Activated T-helper 1 cell treated with Interleukin-2 at 50 U/mL for 16 hours (primary cell): ENCODE measurements at regions not wholly inside any gene's neighbourhood (a gene's known extent, or its start where the extent isn't known, plus 50 kb on each side); places are given as distances from the start of the nearest gene placed in this dataset.

Experiments used
- DNase-seq: peaks from one replicate; pipeline ENCODE4 v3.0.0-alpha.2; 2020; ENCODE audit warnings: low read depth

- no peak for DNase-seq
Measured at GRCh38 chr12:124412646-124413015, 117.7 kb downstream of the RFLNA start.

DNA sequence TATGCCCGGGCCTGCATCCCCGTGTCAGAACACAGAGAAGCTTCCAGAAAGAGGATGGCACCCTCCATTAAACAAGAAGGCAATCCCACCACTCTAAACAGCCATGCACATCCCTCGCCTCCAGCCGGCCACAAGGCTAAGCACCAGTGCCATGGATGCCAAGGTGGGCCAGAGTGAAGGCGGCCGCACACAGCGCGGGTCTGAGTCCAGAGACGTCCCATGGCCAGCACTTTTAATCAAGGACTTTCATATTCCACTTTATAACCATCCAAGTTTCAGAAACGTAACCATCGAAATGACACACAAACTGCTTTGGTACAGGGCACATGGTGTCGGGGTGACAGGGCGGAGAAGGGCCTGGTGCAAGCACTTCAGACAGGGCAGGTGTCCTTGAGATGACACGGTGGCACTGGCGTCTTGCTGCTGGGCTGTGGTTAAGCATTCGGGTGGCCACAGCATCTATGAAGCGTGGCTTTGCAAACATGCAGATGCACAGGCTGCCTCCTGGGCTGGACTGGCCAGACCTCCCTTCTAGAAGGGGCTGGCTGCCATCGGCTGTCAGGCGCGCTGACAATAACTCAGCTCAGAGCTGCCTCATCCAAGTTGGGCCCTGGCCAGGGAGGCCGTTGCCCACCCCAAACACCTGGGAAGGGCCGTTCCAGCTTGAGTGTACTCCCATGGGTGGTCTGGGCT is 117.2 kb downstream of the RFLNA start:
- no peak for DNase-seq

DNA sequence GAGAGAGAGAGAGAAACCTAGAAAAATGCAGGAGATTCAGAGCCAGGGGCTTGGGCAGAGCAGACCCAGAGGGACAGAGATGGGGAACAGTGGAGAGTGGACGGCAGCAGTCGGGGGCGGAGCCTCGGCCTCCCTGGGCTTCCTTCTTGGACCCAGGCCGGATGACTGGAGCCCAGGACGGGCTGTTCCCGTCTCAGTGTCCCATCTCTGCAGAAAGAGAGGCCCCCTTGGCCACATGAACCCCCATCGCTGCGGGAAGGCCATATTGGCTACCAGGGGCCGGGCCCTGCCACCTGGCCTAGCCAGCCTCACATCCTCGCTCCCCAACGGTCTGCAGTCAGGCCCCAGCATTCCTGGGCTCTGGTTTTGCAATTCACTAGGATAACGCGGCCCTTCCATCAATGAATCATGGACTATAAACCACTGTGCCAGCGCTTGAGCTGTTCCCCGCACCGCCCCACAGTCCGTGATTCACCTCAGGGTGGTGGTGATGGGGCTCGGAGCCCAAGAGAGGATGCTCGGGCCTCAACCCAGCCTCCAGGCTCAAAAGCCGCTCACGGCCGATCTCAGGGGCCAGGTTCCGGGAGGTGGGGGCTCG is 116.5 kb downstream of the RFLNA start:
- DNase-seq: no peak

GRCh38 chr12:124410354-124411175 is 115.7 kb downstream of the RFLNA start:
- no peak for DNase-seq

GRCh38 chr12:124408822-124409517 is 114.1 kb downstream of the RFLNA start:
- no peak for DNase-seq

- DNase-seq: no peak
Measured at GRCh38 chr12:124407074-124407473, 112.2 kb downstream of the RFLNA start.

DNA sequence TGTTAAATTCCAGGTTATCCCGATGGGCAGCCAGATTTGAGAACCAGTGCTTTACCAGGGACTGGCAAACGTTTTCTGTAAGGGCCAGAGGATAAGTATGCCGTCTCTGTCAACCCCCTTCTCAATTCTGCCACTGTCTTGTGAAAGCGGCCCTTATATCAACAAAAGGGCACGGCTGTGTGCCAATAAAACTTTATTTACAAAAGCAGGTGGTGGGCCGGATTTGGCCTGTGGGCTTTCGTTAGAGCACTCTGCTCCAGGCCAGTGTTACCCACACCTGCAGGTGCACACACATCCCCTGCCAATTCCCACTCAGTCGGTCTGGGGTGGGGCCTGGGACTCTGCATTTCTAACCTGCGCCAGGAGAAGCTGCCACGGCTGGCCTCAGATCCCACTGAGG is 111.2 kb downstream of the RFLNA start:
- DNase-seq: no peak

DNA sequence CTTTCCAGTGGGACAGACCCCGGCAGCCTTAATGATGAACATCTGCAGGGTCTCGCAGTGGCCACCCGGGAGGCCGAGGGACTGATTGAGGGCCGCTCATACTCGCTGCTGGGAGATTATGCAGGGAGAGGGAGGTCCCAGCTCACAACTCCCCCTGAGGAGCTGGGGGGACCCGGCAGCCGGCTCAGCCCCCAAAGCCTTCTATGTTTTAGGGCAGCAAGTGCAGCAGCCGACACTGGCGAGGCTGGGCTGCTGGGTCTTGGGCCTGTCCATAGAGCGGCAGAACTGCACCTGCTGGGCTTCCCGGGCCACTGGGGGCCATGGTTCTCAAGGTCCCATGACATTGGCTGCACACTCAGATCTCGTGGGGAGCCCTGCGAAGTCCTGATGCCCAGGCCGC is 110.7 kb downstream of the RFLNA start:
- no peak for DNase-seq

- DNase-seq: no peak
Measured at GRCh38 chr12:124405151-124405550, 110.3 kb downstream of the RFLNA start.

GRCh38 chr12:124404162-124404784 is 109.4 kb downstream of the RFLNA start:
- no peak for DNase-seq

DNA sequence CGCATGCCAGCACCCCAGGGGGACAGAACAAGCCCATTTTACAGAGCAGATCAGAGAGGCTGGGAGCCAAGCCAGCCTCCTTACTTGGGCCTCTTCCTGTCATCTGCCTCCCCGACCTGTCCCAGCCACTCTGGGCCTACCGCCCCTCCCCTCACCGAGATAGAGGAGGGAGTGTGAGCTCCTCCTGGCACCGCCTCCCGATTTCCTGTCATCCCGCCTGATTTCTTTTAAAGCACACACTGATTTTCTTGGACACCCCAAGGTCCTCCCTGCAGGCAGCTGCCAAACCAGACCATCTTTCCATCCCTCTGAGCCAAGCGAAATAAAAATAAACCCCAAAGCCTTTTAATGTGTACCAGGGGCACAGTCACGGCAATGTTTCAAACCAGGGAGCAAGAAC is 108.4 kb downstream of the RFLNA start:
- DNase-seq: no peak

GRCh38 chr12:124402248-124403066 is 107.6 kb downstream of the RFLNA start:
- no peak for DNase-seq

DNA sequence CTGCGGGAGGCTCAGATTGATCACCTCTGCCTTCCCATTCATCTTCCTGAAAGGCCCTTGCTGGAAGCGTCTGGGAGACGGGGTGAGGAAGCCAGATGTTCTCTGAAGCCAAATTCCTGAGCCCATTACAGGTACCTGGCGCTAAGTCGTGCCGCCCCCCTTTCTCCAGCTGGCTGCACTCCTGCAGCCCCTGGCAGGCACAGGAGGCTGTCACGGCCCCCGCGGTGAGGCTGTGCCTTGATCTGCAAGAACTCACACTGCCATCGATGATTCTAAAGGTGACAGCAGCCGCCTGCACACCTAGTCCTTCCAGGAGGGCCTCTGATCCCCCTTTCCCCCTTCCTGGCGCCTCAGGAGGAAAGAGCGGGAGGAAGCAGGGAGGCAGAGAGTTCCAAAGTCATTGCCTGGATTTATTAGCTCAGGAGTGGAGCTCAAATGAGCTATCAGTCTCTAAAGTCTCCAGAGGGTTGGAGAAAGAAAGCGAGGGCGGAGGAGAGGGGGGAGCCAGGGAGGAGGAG is 106.9 kb downstream of the RFLNA start:
- no peak for DNase-seq

DNA sequence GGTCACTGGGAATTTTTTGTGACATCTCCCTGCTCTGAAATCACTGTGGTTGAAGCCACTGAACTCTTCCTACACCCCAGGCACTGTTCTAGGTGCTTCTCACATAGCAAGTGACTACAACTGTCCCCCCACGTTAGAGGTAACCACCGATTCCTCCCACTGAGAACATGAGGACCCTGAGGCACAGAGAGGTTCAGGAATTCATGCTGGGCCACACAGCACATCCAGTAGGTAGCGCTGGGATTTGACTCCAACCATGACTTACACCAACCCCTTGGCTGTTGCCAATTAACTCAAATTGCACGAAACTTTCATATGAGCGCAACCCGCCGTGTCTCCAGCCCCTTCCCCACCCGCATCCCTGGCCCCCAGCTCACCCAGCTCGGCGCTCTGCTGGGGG is 105.2 kb downstream of the RFLNA start:
- no peak for DNase-seq

DNA sequence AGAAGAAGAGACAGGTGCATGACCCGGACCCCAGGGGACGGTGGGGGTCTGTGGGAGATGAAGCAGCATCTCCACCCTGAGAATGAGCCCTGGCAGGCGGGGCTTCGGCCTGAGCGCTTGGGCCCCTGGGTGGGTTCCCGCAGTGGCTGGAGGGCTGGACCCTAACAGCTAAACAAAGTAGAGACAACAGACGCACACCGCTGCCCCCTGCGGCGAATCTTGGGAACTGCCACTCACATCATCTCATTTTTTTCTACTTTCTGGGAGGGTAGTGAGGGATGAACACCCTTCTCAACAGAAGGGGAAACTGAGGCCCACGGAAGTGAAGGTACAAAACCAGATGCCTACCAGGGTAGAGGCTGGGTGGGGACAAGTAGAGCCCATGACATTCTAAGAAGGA is 104.7 kb downstream of the RFLNA start:
- no peak for DNase-seq

GRCh38 chr12:124398578-124399227 is 103.8 kb downstream of the RFLNA start:
- no peak for DNase-seq

DNA sequence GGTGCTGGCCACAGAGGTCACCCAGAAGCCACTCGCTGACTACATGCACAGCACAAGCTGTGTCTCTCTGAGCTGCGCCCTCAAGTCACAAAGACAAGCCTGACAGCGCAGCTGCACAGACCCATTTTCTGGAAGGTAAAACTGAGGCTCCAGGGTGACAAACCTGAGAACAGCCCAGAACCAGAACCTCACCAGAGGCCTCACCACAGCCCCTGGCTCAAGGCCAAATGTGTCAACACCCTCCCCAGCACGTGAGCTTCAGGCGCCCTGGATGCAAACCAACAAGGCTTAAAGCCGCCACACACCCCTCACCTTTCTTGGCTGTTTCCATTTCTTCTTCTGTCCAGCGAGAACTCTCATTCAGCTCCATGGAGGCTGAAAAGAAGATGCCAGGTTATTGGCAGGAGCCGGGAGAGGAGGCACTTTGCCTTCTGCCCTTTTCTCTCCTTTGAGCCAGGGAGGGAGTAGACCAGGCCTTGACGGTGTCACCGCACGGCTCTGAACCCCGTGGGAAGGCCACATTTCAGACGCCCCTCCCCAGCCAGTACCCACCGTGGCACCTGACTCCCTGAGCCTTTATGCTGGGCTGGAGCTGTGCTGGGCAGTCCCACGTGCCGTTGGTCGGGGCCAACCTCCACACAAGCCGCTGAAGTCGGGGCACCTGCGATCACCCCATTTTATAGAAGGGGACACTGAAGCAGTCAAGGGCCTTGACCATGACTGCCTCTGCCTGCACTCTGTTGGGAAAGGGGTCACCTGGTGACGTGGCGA is 103.1 kb downstream of the RFLNA start:
- no peak for DNase-seq

DNA sequence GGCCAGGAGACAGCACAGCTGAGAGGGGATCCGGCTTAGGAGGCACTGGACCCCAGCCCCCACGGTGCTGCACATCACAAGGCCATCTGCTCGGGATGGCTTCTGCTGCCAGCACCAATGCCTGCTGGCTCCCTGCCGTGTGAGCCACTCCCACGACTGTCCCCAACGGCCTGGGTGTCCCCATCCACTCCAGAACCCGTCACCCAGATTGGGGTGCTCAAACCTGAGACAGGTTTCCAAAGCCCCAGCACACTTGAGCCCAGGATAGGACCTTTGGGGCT is 102.4 kb downstream of the RFLNA start:
- DNase-seq: no peak

DNA sequence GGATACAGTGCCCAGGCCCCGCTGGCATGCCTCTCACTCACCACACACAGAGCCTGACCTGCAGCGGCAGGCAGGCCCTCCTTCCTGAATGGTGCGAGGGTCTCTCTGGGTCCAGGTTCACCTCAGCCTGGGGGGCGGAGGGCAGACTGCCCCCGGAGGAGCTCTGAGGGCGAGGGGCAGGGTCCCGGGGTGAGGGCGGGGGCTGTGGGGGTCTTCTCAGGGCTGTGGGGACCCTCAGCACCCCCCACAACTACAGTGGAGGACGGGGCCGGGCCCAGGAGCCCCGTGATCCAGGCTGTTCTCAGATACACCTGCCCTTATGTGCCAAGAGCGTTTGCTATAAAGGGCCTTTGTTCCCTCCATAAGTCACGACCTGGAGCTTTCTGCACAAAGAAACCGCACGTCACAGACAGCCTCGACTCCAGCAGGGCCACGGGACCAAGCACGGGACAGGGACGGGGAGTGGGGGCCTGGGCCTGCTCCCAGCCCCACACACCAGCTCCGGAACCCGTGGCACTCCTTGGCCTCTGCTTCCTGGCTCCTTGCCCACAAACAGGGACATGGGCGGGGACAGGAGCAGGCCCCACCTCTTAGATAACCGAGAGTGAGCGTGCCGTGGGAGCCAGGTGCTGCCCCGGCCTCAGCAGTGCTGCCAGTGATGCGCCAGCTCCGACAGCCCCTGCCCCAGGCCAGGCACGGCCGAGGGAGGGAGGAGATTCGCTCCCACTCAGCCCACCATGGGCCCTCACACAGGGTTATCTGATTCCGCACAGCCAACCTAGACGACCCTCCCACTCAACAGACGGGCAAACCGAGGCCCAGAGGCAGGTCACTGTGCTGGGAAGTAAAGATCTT is 101.9 kb downstream of the RFLNA start:
- no peak for DNase-seq
